ENCODE measurements at regions not wholly inside any gene's neighbourhood (a gene's known extent, or its start where the extent isn't known, plus 50 kb on each side); places are given as distances from the start of the nearest gene placed in this dataset.

DNA sequence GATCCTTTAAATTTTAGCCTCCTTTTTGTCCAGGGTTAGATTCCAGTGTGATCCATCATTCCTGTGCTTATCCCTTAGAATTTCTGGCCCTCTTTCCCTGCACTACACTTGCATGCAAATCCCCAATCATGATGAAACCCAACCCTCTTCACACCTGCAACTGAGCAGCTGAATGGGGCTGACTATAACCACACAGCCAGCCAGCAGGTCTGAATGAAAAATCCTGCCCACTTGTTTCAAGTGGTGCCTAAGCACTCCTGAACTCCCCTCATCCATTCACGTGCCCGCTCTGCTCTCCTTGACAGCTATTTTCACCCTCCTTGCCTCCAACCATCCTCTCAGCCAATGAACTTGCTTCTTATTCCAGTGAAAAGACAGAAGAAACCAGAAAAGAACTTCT lies 80.5 kb upstream of the AFF3 start:
- DNase-seq, result no peak

DNA sequence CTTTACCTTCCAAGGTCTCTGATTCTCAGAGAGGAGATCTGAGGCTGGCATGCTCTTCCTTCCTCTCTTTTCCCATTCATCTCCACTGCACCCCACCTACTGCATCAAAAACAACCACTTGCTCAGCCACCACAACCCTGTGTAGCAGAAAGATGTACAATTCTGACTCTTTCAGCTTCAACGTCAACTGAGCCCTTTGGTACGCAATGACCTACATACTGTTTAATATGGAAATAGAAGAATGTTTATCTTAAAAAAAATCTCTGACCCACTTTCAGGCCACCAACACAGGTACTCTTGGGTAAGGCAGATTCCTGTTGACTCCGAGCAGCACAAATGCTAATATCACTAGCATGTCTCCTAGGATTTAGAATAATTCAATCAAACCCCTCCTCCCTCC lies 76.2 kb upstream of the AFF3 start:
- peak; percentile 6 for DNase-seq

DNA sequence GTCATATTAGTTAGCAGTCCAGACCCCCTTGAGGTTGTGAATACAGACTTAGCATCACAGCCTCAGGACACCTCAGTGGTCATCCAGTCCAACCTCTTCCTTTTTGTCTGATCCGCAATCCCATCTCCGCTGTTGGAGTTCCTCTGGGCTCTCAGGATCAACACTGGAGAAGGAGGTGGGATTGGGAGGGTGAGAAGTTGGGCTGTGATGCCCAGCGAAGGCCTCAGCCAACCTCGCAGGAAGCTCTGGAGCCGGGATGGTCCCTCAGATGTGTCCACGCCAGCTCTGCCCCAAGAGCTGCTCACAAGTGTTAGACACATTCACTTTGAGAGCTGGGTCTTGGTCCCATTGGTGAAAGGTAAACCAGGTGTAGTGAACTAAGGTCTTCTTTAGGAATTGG lies 74.9 kb upstream of the AFF3 start:
- no peak for DNase-seq

DNA sequence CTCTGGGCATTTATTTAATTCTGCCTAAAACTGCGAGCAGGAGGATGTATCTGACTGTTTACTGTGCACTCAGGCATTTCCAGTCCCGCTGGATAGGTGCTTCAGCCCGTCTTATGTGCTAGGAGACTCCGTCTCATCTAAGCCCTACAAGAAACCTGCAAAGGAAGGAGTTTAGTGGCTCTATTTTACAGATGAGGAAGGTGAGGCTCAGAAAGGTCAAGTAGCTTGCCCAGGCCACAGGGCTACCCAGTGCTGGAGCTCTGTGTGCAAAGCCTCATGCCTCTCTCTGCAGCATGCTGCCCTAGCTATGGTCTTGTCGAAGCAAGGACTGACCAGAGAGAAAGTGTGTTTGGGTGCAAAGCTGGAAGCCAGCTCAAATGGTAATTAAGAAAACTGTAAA lies 73.6 kb upstream of the AFF3 start:
- no peak for DNase-seq

DNA sequence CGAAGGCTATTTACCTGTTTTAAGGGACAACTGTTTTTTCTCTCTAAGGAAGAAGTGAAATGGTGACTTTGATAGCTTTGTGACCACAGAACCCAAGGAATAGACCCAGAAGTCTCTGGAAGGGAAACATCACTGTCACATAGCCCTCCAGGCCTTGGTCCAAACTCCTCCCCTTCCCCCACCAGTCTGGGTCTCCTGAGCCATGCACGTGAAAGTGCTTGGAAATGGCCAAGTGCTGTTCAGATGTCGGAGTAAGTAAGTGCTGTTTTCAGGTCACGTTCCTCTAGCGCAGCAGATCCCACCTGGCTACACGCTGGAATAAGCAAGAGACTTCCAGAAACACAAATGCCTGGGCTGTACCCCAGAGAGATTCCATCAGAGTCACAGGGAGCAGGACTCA lies 73.0 kb upstream of the AFF3 start:
- DNase-seq, result no peak

DNA sequence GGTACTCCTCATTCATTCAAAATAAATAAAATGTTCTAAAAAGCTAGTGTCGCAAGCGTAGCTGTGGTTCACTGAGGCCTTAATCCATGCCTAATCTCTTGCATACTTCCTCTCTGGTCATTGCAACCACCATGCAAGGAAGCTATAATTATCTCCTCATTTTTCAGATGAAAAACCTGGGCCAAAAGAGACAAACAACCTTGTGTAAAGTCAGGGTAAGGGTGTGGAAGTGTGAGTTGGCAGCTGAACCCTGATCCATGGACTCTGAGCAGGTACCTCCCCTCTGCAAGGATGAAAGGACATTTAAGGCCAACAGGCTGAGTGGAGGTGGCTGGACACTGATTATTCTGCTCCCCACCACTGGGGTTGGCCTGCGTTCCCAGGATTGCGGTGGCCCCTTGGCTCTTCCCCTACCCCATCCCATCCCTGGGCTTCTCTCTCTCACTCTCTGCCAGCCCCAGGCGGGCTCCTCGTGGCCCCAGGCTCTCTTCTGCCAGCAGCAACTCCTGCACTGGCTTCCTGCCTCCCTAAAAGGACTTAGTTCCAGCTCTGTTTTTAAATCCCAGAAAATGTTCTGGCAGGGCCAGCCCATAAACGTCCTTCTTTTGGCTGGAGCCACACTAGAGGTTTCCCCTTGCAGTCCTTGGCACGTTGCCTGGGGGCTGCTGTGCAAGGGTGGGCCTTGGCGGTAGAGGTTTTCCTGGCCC lies 72.0 kb upstream of the AFF3 start:
- no peak for DNase-seq

DNA sequence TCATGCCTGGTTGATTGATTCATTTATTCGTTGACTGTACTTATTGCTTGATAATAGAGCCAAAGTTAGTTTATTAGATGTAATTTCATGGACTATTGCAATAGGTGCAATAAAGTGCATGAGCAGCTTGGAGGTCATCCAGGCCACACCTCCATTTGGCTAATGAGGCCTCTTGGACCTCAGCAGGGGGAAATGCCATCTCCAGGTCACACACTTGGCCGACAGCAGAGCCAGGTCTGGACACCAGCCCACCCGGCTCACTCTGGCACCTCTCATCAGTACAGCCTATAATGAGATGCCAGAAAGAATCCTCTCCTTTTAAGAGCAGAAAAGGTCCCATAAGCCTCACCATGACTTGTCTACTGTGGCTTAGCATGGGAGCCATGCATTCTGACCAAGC lies 71.2 kb upstream of the AFF3 start:
- no peak for DNase-seq

DNA sequence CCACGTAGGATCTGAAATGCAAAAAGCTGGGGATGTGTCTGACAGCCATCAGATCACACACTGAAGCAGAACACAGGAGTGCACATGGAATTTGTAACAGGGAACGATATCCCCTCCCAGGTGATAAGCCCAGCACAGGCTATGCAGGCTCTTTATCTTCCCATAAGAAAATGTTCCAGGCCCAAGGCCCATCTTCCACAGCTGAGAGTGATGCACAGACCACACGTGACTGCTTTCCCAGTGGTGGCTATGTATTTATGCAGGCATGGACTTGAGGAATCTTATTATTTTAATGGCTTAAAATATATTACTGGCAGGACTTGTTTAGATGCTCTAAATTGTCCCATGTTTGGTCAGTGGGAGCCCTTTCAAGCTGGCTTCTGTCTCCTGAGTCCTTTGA lies 70.5 kb upstream of the AFF3 start:
- no peak for DNase-seq

DNA sequence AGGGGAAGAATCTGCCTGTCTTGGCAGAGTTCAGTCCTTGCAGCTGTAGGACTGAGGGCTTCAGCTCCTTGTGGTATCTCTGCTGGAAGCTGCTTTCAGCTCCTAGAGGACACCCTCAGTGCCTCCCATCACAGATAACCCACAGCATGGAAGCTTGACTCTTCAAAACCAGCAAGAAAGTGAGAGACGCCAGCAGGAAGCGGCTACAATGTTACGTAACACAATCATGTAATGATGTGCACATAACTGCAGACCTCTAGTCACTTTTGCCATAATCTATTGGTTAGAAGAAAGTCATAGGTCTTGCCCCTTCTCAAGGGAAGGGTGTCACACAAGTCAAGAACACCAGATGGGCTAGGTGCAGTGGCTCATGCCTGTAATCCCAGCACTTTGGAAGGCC lies 69.1 kb upstream of the AFF3 start:
- DNase-seq, result no peak

DNA sequence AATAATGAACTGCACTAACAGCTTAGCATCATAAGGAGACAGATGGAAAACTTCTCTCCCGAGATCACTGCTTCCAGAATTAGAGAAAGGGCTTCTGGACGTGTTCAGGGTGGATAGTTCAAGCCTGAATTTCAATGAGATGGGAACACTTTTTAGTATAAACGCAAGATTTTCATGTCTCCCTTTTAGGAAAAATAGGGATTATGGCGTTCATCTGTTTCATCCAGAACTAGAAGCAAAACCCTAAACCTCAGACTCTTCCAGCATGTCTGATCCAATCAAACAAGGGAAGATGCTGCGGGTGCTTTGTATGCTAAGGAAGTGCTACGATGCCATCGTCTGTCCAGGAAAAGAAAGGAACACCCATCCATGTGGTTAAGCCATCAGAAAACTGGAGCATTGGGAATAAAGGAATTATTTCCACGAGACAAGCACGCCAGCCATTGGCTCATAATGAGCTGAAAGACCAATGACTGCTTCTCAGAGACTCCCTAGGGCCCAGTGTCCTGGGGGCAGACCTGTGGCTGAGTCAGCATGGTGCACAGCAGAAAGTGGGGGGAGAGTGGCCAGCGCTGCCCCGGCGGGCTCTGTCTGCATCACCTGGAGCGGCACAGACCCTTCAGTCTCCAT lies 65.9 kb upstream of the AFF3 start:
- no peak for DNase-seq

DNA sequence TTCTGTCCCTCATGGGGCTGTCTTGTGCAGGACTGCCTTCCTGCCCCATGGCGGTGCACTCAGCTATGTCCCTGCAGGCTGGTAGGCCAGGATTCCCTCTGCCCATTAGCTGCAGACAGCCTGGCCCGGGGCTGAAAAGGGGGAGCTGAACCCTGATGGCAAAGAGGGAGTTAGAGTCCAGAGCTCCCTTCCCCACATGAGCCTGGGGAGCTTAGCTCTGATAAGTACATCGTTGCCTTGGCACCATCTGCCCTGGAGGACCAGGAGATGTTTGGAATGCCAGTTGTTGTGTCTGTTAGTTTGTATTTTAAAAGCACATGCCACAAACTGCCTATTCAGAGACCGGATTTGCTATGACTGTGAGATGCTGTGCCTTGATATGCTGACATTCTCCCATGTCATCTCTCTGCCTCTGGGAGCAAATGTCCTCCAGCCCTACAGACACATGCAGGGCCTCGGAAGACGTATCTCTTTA lies 65.1 kb upstream of the AFF3 start:
- no peak for DNase-seq

DNA sequence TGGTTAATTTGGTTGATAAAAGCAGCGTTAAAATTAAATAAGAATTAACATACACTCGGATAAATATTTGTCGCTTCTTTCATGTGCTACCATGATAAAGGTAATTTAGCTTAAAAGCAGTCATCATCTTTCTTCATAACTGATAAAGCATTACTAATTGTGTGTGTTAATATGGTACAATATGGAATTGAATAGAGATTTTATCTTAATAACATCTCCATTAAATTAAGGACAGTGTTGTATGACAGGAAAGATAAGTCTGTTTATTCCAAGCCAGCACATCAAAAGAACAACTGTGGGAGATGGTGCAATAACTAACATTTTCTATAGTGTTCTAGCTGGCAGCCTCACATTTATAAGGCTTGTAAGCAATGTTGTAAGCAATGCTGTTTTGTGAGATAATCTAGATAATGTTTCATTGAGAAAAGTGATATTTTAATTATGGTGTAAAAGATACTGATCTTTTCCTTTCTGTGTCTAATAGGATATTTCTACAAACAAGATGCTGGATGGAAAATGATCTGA lies 64.4 kb upstream of the AFF3 start:
- no peak for DNase-seq

DNA sequence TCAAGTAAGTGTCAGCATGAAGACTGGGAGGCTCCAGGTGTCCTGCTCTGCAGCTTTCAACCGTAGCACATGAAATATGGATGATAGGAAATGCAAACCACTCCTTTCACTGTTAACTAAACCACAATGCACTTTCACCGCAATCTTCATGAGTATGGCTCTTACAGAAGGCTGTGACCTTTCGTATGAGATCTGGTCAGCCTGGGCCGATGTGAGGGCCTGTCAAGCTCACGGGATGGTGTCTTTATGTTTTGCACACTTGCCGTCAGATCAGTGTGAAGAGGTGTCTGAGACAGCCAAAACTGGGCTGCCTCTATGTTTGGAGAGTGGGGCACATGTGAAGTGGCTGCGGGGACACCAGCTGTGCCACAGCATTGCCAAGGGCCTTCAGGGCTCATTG lies 62.8 kb upstream of the AFF3 start:
- DNase-seq, result no peak

DNA sequence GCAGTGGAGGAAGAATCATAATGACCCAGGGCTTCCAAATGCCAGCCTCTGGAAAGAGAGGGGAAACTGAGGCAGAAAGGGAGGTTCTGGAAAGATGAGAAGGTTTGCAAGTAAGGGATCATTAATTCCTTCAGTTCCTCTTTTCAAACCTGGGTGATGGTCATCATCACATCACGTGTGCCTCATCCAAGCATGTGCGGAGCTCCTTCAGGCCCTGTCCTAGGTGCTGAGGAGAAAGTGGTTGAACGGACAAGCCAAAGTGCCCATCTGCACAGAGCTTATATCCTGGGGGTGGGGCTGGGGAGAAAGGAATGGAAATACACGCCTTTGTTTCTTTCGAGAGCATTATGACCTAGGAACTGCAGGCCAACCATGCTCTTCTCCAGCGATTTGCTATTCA lies 60.2 kb upstream of the AFF3 start:
- no peak for DNase-seq

DNA sequence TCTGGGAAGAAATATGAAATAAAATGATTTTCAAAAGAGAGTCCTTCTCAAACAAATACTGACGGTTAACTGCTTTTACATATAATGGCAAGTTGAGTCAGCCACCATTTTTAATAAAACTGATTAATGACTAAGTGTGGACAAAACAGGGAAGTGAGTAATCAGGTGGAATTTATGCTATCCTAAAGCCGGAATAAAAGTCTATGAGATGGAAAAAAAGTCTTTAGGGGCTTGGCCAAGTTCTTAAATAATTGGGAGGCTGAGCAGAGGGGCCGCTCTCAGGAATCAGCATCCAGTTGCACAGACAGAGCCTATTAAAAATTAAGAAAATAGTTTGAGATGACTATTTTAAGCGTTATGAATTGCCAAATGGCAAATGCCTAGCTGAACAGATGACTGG lies 58.6 kb upstream of the AFF3 start:
- no peak for DNase-seq

DNA sequence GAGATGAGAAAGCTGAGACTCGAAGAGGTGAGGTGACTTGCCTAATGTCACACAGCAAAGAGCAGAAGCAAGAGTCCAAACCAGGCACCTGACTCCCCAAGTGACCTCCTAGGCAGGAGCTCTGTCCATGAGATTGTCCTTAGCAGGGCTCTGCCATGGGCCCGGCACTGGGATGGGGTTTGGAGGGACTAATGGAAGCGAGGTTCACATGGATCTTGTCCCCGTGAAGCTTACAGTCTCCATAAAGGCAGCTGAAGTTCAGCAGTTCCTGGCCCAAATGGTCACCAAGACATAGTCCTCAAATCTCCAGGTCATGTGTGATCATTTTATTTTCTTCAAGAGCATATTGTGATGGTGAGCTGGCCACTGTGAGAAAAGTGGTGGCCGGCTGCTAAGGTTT lies 57.0 kb upstream of the AFF3 start:
- no peak for DNase-seq

DNA sequence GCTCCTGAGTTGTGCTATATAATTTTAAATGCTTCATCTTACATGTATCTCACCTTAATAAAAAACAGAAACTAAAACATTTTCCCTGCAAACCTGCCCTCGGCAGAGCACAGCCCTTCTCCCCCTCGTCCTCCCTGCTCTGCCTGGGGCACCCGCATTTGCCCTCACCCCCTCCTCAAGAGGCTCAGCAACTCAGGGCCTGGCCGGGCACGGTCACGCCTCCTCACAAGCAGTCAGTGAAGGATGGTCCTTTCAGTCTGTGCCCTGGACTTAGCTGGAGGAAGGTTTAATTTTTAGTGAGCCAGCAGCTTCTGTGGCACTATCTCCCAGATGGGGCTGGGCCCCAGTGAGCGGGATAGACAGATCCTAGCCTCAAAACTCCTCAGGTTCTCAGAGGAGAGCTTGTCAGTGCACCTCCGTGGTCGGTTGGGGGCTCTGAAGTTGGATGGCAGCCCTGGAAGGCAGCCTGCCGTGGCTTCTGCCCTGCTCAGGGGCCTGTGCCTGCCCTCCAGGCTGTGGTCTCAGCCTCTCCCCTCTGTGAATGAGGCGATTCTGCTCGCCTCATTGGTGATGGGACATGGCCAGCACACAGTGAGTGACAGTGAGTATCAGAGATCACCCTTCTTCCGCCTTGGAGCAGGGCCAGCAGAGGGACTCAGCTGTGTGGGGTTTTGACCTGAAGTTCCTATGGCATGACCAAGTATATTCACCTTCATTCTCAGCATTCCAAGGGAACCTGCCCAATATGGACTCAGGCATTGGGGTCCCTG lies 56.3 kb upstream of the AFF3 start:
- DNase-seq, result no peak

DNA sequence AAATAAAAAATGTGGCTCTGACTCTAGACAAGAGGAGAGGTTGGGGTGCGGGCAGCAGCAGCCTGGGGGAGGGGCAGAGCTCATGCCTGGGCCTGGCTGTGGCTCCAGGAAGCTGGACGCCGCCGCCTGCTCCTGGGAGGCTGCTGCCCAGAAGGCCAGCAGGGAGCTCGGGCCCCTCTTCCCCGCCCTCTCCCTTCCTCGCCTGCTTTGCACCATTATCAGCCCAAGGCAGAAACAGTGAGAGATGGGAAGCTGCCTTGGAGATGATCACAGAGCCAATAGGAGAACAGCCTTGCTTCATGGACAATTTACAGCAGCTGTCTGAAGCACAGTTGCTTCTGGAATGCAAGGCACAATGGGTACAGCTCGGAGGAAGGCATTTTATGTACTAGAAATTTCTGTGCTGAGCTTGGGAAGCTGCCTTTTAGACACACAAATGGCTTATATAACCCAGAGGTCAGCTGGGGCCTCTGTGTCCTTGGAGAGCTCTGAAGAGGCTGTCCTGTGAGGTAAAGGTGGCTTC lies 55.3 kb upstream of the AFF3 start:
- DNase-seq, result no peak

DNA sequence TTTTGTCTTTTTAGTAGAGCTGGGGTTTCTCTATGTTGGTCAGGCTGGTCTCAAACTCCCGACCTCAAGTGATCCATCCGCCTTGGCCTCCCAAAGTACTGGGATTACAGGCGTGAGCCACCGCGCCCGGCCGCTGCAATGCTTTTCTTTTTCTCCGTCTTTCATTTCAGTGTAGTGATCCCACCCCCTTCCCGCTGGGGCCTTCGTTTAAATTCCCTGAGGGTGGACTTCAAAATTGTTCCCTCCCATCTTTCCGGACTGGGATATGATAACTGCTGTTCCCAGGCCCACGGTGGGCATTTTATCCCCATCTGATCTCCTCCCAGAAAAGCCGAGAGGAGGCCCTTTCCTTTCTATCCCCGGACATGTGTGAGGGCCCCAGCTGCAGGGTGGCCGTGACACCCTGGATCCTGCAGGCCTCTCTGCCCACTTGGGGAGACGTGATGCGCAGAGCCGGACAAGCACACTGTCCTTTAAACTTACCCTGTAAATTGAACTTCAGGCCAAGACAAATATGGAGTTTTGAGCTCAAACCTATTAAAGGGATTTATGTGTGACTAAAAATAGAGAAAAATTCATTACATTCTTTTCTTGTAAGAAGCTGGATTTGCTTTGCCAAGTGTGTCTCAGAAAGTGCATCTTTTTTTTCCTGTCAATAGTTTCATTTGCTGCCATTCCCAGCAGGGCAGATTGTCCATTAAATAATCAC lies 54.5 kb upstream of the AFF3 start:
- DNase-seq, result no peak

DNA sequence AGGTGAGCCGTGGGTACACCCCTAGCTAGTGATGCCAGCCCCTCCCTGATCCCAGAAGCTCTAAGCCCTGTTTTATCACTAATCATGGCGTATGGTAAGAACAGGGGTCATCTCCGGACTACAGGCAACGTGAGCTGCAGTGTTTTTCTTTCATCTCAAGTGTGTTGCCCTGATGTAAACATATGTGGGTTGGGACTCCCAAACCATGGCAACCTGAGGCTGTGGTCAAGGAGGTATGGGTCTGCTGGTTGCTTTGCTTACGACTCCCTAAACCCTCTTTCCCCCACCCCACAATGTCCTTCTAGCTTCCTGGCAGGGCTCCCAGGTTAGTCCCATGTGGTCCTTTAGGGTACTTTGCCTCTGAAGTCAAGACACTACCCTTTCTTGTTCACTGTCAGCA lies 53.6 kb upstream of the AFF3 start:
- DNase-seq, result no peak

DNA sequence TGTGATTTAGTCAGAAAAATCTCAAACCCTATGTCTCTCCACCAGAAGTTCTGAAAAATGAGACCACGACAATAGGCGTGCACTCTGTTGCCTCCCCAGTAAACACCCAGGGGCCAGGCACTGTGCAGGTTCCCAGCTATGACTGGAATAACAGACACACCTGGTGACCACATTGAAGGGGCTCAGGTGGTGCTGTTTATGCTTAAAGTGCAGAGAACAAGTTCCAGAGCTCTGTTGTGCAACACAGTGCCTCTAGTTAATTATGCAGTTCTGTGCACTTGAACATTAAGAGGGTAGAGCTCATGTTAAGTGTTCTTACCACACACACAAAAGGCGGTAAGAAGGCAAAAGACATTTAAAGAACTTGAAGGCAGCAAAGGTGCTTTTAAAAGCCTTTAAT lies 52.6 kb upstream of the AFF3 start:
- DNase-seq, result no peak

DNA sequence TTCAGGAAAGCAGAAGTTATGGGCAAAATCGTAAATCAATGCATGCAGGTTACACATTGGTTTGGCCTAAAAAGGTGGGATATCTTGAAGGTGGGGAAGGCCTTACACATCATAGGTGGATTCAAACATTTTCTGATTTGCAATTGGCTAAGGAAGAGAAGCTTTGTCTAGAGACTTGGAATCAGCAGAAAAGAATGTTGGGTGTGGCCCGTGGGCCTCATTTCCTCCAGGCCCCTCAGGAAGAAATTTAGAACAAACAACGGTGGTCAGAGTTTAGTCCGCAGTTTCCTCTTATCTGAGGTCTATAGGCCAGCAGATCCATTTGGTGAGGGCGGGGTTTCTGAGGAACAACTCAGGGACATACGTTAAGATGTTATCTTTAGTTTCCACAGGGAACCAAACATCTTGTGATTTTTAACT lies 50.9 kb upstream of the AFF3 start:
- no peak for DNase-seq

DNA sequence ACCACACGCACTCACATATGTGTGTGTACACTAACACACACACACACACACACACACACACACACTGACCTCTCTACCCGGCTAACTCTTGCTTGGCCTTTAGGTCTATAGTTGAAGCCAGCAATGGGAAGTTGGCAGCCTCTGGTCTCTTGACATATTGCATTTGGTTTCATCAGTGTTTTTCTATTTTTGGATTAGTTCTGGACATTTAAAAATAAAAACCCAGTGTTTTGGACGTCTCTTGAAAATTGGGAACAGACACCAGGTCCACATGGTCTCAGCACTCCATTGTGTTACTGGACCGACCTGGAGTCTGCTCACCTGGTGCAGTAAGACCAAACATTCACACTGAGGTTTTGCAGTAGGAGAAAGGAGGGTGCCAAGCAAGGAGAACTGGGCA lies 50.4 kb upstream of the AFF3 start:
- DNase-seq, result no peak

Data from CD4-positive, alpha-beta T cell treated with Interleukin-12 subunit alpha and Interleukin-12 subunit beta, for 1 hour (primary cell).